ENCODE measurements at regions not wholly inside any gene's neighbourhood (a gene's known extent, or its start where the extent isn't known, plus 50 kb on each side); places are given as distances from the start of the nearest gene placed in this dataset.

GRCh38 chr6:150773969-150774368 is 91.5 kb upstream of the MTHFD1L start:
- SMC1A ChIA-PET (ENCODE audit: uncharacterized antibody, unreplicated experiment) = no interaction called here
- no peaks in the 10 kb centered on the region for H3K36me3 ChIP-seq (ENCODE audit: control insufficient read depth in 2 of 2, insufficient read depth in 2 of 2, low read length in 1 of 2)
- no peak for TF ChIP-seq BACH1 (IDR thresholded peaks at IDR 0.05; ENCODE audit: borderline replicate concordance)
- TF ChIP-seq ZBTB40 (IDR thresholded peaks at IDR 0.05; ENCODE audit: borderline replicate concordance) = no peak
- no peak for TF ChIP-seq FOXM1 (IDR thresholded peaks at IDR 0.05; ENCODE audit: low read depth, low read length)
- no peak for TF ChIP-seq BCLAF1 (IDR thresholded peaks at IDR 0.05)
- no peak for TF ChIP-seq RAD51 (IDR thresholded peaks at IDR 0.05)
- no peak for TF ChIP-seq MAX (IDR thresholded peaks at IDR 0.05; ENCODE audit: low read depth, low read length)
- TF ChIP-seq WRNIP1 (IDR thresholded peaks at IDR 0.05; ENCODE audit: borderline replicate concordance, low read depth, low read length) = no peak
- no peak for TF ChIP-seq CBX3 (IDR thresholded peaks at IDR 0.05; ENCODE audit: borderline replicate concordance, low read depth)
- TF ChIP-seq PAX8 (IDR thresholded peaks at IDR 0.05) = no peak
- TF ChIP-seq EZH2 (IDR thresholded peaks at IDR 0.05; ENCODE audit: borderline replicate concordance, control insufficient read depth, low read depth, low read length) = no peak
- TF ChIP-seq MYC (IDR thresholded peaks at IDR 0.05; ENCODE audit: insufficient read depth, insufficient read length, insufficient replicate concordance, low read length, severe bottlenecking) = no peak
- TF ChIP-seq CBX5 (IDR thresholded peaks at IDR 0.05; ENCODE audit: low read depth) = no peak
- no peak for TF ChIP-seq NKRF (conservative IDR thresholded peaks at IDR 0.05)
- TF ChIP-seq HDGF (IDR thresholded peaks at IDR 0.05) = no peak
- TF ChIP-seq RAD21 (IDR thresholded peaks at IDR 0.05; ENCODE audit: insufficient read depth, low read depth, low read length) = no peak
- TF ChIP-seq NR2F1 (conservative IDR thresholded peaks at IDR 0.05) = no peak

More at GRCh38 chr6:150773969-150774368, 91.5 kb upstream of the MTHFD1L start:
- RAD21 ChIA-PET (ENCODE audit: unreplicated experiment) = no interaction called here
- intact Hi-C loops (cut with micrococcal nuclease; ENCODE audit: unreplicated experiment) = no loop called here
- no peak for DNase-seq (ENCODE audit: low read depth, low spot score)
- CTCF ChIA-PET = interaction anchor here (0.9 kb wide), 1 partner anchor 41 kb away, joined by 3 read pairs; no protein-coding TSS in a partner anchor
- FAIRE-seq = no peak
- BruUV-seq (replicated peaks) = no TSS peak
- Histone ChIP-seq H2AFZ (ENCODE audit: control insufficient read depth, low read depth, low read length) (no peak overlapping the region), H3K4me3 (no peak overlapping the region), H3K27me3 (replicated peaks in 1 of 2; ENCODE audit: control insufficient read depth in 2 of 2, insufficient read depth in 2 of 2, low read length in 1 of 2) (no peaks in the 10 kb centered on the region), H3K9ac (ENCODE audit: control insufficient read depth, insufficient read depth, low read length) (no peak overlapping the region), H3K4me2 (ENCODE audit: control insufficient read depth, insufficient read depth) (no peak overlapping the region), H3K27ac (ENCODE audit: control insufficient read depth, insufficient read depth) (no peak overlapping the region), H3K79me2 (ENCODE audit: control insufficient read depth, insufficient read depth, low read length) (no peaks in the 10 kb centered on the region), H3K9me3 (replicated peaks; ENCODE audit: control insufficient read depth, insufficient read depth, low read length) (no peaks in the 10 kb centered on the region; the same call in 2 of the 3 replicates), H3K4me1 (ENCODE audit: control insufficient read depth, insufficient read depth, low read length) (no peaks in the 10 kb centered on the region), H4K20me1 (ENCODE audit: control insufficient read depth, insufficient read depth) (no peaks in the 10 kb centered on the region)
- POLR2A ChIA-PET = interaction anchor here (0.5 to 0.7 kb wide), 2 partner anchors 8 to 12 kb away, joined by 3 to 4 read pairs; no protein-coding TSS in a partner anchor
- no peak for ATAC-seq
- in situ Hi-C loops (cut with MboI) = no loop called here
- 44% methylated on average over 1 of the region's 1 CpG for WGBS (ENCODE audit: insufficient coverage, insufficient replicate concordance, low lambda C conversion rate, missing lambda C conversion rate)

Data from GM12878 (cell line).